Neural cell (in vitro differentiated cells): ENCODE measurements at regions not wholly inside any gene's neighbourhood (a gene's known extent, or its start where the extent isn't known, plus 50 kb on each side); places are given as distances from the start of the nearest gene placed in this dataset.

Experiments
- H2AFZ ChIP-seq: fragments of 200-600, 300-800 bp; sonication (generic), shearing (Covaris generic); 2 replicates; pipeline ENCODE4 v1.6.0; 2014; ENCODE audit warnings: low read depth, mild to moderate bottlenecking, antibody characterized with exemption, low read length, moderate library complexity
- H3F3A ChIP-seq: fragments of 200-600 bp; shearing (Covaris generic); 2 replicates; pipeline ENCODE4 v1.6.1; 2016; ENCODE audit warnings: mild to moderate bottlenecking, moderate library complexity, mixed read lengths, antibody characterized with exemption, low read length; ENCODE audit not compliant: insufficient read depth, poor library complexity, severe bottlenecking
- H3K27ac ChIP-seq: fragments of 200-600, 300-800 bp; sonication (generic), shearing (Covaris generic); 2 replicates; pipeline ENCODE4 v1.5.1; 2014; ENCODE audit warnings: mild to moderate bottlenecking, low read length, moderate library complexity
- H3K27me3 ChIP-seq: fragments of 300-800, 200-600 bp; sonication (generic), shearing (Covaris generic); 2 replicates; pipeline ENCODE4 v1.6.0; 2014; ENCODE audit warnings: mild to moderate bottlenecking, low read depth, low read length, moderate library complexity; ENCODE audit not compliant: insufficient read depth
- H3K36me3 ChIP-seq: fragments of 300-800, 200-600 bp; sonication (generic), shearing (Covaris generic); 2 replicates; pipeline ENCODE4 v1.5.1; 2014; ENCODE audit warnings: mild to moderate bottlenecking, antibody characterized with exemption, low read length, moderate library complexity; ENCODE audit not compliant: insufficient read depth
- H3K4me2 ChIP-seq: fragments of 300-800, 200-600 bp; sonication (generic), shearing (Covaris generic); 2 replicates; pipeline ENCODE4 v1.6.0; 2014; ENCODE audit warnings: mild to moderate bottlenecking, low read length
- H3K4me3 ChIP-seq: fragments of 300-800, 200-600 bp; sonication (generic), shearing (Covaris generic); 2 replicates; pipeline ENCODE4 v1.5.1; 2014; ENCODE audit warnings: mild to moderate bottlenecking, low read length, moderate library complexity
- H3K79me2 ChIP-seq: fragments of 200-600 bp; shearing (Covaris generic); replicated peaks from 2 replicates; pipeline ENCODE4 v1.6.0; 2014; ENCODE audit warnings: mild to moderate bottlenecking, low read length, moderate library complexity; ENCODE audit not compliant: insufficient read depth
- H3K9ac ChIP-seq: fragments of 300-800, 200-600 bp; sonication (generic), shearing (Covaris generic); 2 replicates; pipeline ENCODE4 v1.6.1; 2016; ENCODE audit warnings: mild to moderate bottlenecking, low read length, mixed read lengths
- H3K9me2 ChIP-seq: fragments of 200-600 bp; shearing (Covaris generic); 2 replicates; pipeline ENCODE4 v1.6.1; 2016; ENCODE audit warnings: mild to moderate bottlenecking, low read length, mixed read lengths; ENCODE audit not compliant: insufficient read depth
- H3K9me3 ChIP-seq: fragments of 200-600, 300-800 bp; sonication (generic), shearing (Covaris generic); 2 replicates; pipeline ENCODE4 v1.6.1; 2016; ENCODE audit warnings: mild to moderate bottlenecking, mixed run types, low read length, moderate library complexity, mixed read lengths
- H4K20me1 ChIP-seq: fragments of 200-600 bp; shearing (Covaris generic); 2 replicates; pipeline ENCODE4 v1.6.1; 2016; ENCODE audit warnings: mild to moderate bottlenecking, mixed run types; ENCODE audit not compliant: insufficient read depth
- EP300 ChIP-seq: fragments of 450-650 bp; conservative IDR thresholded peaks from 2 replicates; pipeline ENCODE4 v1.6.1; 2014; ENCODE audit warnings: antibody characterized with exemption, mild to moderate bottlenecking, moderate library complexity; ENCODE audit not compliant: poor library complexity, severe bottlenecking
- EZH2 ChIP-seq: fragments of 200-600, 300-800 bp; shearing (Covaris generic), sonication (generic); IDR thresholded peaks from 2 replicates; pipeline ENCODE4 v1.6.1; 2014; ENCODE audit warnings: antibody characterized with exemption, low read length, borderline replicate concordance, mild to moderate bottlenecking; ENCODE audit not compliant: insufficient read depth, poor library complexity, severe bottlenecking
- MXI1 ChIP-seq: fragments of 450-650 bp; conservative IDR thresholded peaks from 2 replicates; pipeline ENCODE4 v1.6.1; 2014; ENCODE audit warnings: antibody characterized with exemption, mild to moderate bottlenecking; ENCODE audit not compliant: poor library complexity, severe bottlenecking
- POLR2AphosphoS5 ChIP-seq: IDR thresholded peaks from 2 replicates; pipeline ENCODE4 v1.6.1; 2012
- RAD21 ChIP-seq: fragments of 450-650 bp; conservative IDR thresholded peaks from 2 replicates; pipeline ENCODE4 v1.6.1; 2014; ENCODE audit warnings: antibody characterized with exemption, mild to moderate bottlenecking, moderate library complexity
- REST ChIP-seq: IDR thresholded peaks from 2 replicates; pipeline ENCODE4 v1.6.1; 2012; ENCODE audit warnings: borderline replicate concordance
- SMC3 ChIP-seq: fragments of 450-650 bp; conservative IDR thresholded peaks from 2 replicates; pipeline ENCODE4 v1.6.1; 2014; ENCODE audit warnings: antibody characterized with exemption, mild to moderate bottlenecking, moderate library complexity; ENCODE audit not compliant: poor library complexity
- TAF1 ChIP-seq: IDR thresholded peaks from 2 replicates; pipeline ENCODE4 v1.6.1; 2012; ENCODE audit warnings: low read depth
- TF ChIP-seq, protein P1 (sequence below): fragments of 450-650 bp; IDR thresholded peaks from 2 replicates; pipeline ENCODE4 v1.5.1; 2014; ENCODE audit warnings: antibody characterized with exemption, mild to moderate bottlenecking, moderate library complexity; ENCODE audit not compliant: poor library complexity, severe bottlenecking

- H3K9ac ChIP-seq: no peak overlapping the region
- no peaks in the 10 kb centered on the region for H3K9me2 ChIP-seq
- no peaks in the 10 kb centered on the region for H3K27me3 ChIP-seq
- H3F3A ChIP-seq: no peaks in the 10 kb centered on the region
- TF ChIP-seq REST (no peak), EP300 (no peak), RAD21 (no peak), POLR2AphosphoS5 (no peak), MXI1 (no peak), SMC3 (no peak), TAF1 (no peak), EZH2 (no peak)
- TF ChIP-seq, protein P1, sequence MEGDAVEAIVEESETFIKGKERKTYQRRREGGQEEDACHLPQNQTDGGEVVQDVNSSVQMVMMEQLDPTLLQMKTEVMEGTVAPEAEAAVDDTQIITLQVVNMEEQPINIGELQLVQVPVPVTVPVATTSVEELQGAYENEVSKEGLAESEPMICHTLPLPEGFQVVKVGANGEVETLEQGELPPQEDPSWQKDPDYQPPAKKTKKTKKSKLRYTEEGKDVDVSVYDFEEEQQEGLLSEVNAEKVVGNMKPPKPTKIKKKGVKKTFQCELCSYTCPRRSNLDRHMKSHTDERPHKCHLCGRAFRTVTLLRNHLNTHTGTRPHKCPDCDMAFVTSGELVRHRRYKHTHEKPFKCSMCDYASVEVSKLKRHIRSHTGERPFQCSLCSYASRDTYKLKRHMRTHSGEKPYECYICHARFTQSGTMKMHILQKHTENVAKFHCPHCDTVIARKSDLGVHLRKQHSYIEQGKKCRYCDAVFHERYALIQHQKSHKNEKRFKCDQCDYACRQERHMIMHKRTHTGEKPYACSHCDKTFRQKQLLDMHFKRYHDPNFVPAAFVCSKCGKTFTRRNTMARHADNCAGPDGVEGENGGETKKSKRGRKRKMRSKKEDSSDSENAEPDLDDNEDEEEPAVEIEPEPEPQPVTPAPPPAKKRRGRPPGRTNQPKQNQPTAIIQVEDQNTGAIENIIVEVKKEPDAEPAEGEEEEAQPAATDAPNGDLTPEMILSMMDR: no peak
- no peaks in the 10 kb centered on the region for H3K79me2 ChIP-seq
- no peak overlapping the region for H3K27ac ChIP-seq
- no peaks in the 10 kb centered on the region for H3K36me3 ChIP-seq
- no peaks in the 10 kb centered on the region for H3K9me3 ChIP-seq
- H3K4me2 ChIP-seq: no peak overlapping the region
- no peak overlapping the region for H3K4me3 ChIP-seq
- H4K20me1 ChIP-seq: no peaks in the 10 kb centered on the region
- H2AFZ ChIP-seq: no peak overlapping the region
Observed at GRCh38 chr9:109568089-109568488, 70.0 kb upstream of the PTPN3 start.

- no peak for TF ChIP-seq SMC3
- TF ChIP-seq EP300: no peak
- no peak for TF ChIP-seq RAD21
- no peak for TF ChIP-seq REST
- TF ChIP-seq EZH2: no peak
- TF ChIP-seq, protein P1: no peak
- no peak for TF ChIP-seq MXI1
- H3K9ac ChIP-seq: no peak overlapping the region
- H3K79me2 ChIP-seq: no peaks in the 10 kb centered on the region
Observed at GRCh38 chr9:109568568-109569210, 70.6 kb upstream of the PTPN3 start.

More at GRCh38 chr9:109568568-109569210, 70.6 kb upstream of the PTPN3 start:
- Histone ChIP-seq H3K36me3 (no peaks in the 10 kb centered on the region), H3K4me3 (no peak overlapping the region), H4K20me1 (no peaks in the 10 kb centered on the region), H3F3A (no peaks in the 10 kb centered on the region), H3K4me2 (no peak overlapping the region), H3K27me3 (no peaks in the 10 kb centered on the region), H3K27ac (no peak overlapping the region), H3K9me3 (no peaks in the 10 kb centered on the region), H3K9me2 (no peaks in the 10 kb centered on the region), H2AFZ (no peak overlapping the region)
